GM03348 (cell line): ENCODE measurements at regions not wholly inside any gene's neighbourhood (a gene's known extent, or its start where the extent isn't known, plus 50 kb on each side); places are given as distances from the start of the nearest gene placed in this dataset.
"Not testable (repeated sequence)": the region's sequence is repeated elsewhere in the genome, so short reads cannot be mapped to it uniquely, and the experiment has no call there.

Source experiments
- DNase-seq: peaks from one replicate; pipeline ENCODE4 v3.0.0; 2012; ENCODE audit warnings: low spot score

GRCh38 chr3:13194285-13195209, 121.3 kb upstream of the IQSEC1 start:
- DNase-seq, result no peak

GRCh38 chr3:13193320-13194284, 120.4 kb upstream of the IQSEC1 start:
- no peak for DNase-seq

- DNase-seq, result peak; percentile 52
Observed at GRCh38 chr3:13192471-13193213, 119.4 kb upstream of the IQSEC1 start.

DNA sequence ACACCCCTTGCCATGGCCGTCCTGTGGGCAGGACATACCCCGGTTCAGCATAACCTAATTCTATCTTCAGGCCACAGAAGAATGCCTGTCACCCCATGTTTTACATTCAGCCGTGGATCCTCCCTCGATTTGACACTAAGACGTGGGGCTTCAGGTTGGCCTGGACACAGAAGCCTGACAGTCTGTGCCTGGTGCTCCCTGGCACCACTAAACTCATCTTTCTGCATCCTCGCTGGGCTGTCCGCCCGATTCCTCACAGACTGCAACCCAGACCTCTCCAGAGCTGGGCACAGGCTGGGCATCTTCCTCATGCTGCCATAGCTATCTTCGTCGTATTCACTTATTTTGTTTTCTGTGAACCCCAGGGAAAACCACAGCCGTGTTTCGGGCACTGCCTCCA, 117.8 kb upstream of the IQSEC1 start:
- DNase-seq, result no peak

DNA sequence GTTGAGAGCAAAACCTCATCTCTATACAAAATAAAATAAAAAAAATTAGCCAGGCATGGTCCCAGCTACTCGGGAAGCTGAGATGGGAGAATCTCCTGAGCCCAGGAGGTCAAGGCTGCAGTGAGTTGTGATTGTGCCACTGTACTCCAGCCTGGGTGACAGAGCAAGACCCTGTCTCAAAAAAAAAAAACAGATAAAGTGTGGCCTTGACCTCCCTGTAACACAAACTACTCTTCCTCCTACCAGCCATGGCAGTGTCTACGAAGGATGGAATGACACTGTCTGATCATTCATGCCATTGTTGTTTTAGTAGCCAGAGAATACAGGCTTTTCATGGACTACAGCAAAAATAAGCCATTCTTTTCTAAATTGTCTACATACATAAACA, 117.1 kb upstream of the IQSEC1 start:
- no peak for DNase-seq

GRCh38 chr3:13189639-13190377, 116.6 kb upstream of the IQSEC1 start:
- DNase-seq, result peak; percentile 56

- no peak for DNase-seq
Observed at GRCh38 chr3:13188975-13189374, 115.7 kb upstream of the IQSEC1 start.

DNA sequence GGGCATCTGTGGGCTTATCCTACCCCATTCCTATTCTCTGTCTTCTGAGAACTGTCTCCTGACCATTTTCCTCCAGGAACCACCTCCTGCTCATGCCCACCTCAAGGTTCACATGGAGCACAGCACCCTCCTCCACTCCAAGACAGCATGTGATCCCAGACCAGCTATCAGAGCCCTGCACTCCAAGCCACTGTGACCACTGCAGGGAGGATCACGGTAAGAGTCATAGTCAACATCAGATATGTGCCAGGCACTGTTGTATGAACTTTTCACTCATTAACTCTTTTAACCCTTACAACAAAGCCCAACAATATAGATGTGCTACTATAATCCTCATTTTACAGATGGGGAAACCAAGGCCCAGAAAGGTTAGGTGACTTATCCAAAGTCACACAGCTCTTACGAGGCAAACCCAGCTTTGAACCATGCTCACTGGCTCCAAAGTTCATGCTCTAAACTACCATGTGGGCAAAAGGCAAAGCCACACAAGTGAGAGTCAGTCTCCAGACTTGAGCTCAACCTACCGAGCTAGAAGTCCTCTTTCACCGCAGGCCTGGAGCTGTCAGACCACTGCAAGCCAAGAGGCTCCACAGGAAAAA, 115.1 kb upstream of the IQSEC1 start:
- no peak for DNase-seq

DNA sequence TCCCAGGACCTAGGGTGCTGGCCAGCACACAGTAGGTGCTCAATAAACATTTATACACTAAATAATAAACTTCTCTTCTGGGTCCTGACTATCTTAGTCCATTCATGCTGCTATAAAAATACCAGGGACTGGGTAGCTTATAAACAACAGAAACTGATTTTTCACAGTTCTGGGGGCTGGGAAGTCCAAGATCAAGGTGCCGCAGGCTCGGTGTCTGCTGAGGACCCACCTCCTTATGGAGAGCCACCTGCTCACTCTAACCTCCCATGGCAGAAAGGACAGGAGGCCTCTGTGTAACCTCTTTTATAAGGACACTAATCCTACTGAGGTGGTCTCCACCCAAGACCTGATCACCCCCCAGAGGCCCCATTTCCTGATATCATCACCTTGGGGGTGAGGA, 114.4 kb upstream of the IQSEC1 start:
- DNase-seq, result no peak

GRCh38 chr3:13186435-13186815, 113.2 kb upstream of the IQSEC1 start:
- DNase-seq, result no peak

DNA sequence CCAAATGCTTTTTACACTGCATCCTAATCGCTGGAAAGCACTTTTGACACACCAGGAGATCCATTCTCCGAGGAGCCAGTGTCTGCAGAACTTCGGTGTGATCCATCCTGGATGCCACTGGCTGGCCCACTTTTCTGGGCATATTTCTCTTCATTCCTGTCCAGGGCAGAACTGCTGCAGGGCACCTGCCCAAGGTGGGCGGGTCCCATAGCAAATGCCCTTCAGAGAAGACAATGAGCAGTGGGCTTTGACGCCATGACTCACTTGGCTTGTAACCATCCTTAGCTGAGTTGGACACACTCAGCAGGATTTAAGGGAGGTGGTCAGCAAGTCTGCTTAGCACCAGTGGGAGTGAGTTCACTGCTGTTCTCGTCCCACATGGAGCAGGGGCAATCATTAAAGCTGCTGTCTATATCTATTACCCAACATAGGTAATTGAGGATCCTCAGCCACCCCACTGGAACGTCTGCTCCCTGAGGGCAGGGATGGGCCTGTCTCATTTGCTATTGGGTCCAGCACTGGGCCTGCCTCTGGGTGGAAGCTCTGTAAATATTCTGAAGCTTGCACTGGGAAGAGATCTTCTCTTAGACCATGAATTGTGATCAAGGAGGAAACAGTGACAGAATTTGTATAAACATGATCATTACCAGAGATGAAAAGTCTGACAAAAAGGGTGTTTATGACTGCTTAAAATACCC, 112.7 kb upstream of the IQSEC1 start:
- DNase-seq, result no peak

- not testable (repeated sequence) for DNase-seq
Observed at GRCh38 chr3:13179582-13180210, 106.5 kb upstream of the IQSEC1 start.

- DNase-seq, result no peak
Observed at GRCh38 chr3:13179181-13179580, 106.0 kb upstream of the IQSEC1 start.

GRCh38 chr3:13178107-13178506, 104.9 kb upstream of the IQSEC1 start:
- DNase-seq, result no peak

GRCh38 chr3:13177641-13178040, 104.4 kb upstream of the IQSEC1 start:
- DNase-seq, result no peak

- no peak for DNase-seq
Observed at GRCh38 chr3:13177236-13177635, 104.0 kb upstream of the IQSEC1 start.

GRCh38 chr3:13176445-13176844, 103.2 kb upstream of the IQSEC1 start:
- no peak for DNase-seq

DNA sequence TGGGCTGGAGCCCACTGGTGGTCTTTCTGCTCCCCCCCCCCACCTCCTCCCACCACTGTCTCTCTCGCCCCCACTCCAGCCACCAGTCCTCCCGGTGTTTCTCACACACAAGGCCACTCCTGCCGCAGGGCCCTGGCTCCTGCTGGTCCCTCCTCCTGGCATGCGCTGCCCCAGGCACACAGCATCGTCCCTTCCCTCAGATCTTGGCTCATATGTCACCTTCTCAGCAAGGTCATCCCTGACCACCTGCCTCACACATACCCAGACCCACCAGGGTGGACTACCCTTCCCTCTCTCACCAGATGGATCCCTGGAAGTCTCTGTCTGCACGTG, 101.5 kb upstream of the IQSEC1 start:
- DNase-seq, result no peak

DNA sequence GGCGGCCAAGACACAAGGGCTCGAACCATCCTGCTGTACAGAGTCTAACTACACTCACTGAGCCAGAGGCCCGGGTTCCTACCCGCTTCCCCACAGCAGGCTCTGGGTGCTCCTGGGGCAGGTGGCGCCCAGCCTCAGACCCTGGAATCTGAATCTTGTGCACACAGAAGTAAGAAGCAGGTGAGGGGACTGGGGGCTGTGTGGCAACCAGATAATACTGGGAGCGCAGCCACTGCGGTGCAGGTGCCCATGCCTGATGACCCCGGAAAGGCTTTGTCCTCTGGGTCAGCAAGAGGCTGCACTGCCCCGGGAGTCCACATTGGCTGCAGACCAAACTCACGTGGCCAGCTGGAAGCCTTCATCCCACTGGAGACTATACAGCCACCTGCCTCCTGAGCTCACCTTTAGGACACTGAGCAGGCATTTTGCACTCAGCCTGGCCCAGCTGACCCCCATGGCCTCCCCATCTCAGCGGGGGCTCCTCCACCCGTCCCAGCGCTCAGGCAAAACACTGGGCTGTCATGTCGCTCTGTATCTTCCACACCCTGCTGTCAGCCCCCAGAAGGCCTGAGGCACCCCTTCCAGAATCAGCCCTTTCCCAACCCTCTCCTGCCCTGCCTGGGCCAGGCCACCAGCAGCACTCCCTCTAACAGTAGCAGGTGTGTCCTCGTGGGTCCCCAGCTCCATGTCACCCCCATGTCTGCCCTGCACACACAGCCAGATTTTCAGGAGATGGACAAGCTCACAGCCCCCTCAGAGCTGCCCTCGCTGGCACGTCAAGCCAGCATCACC, 101.0 kb upstream of the IQSEC1 start:
- no peak for DNase-seq
